HL-60 (cell line): ENCODE measurements at regions not wholly inside any gene's neighbourhood (a gene's known extent, or its start where the extent isn't known, plus 50 kb on each side); places are given as distances from the start of the nearest gene placed in this dataset.

Experiments used
- DNase-seq, 2 experiments: peaks; one replicate each; pipeline ENCODE4 v3.0.0-alpha.2; 2010 to 2020; ENCODE audit warnings: low read depth in 1 of 2, low spot score in 1 of 2
- H3K27ac ChIP-seq: fragments of 250-450 bp; sonication (Bioruptor Pico); replicated peaks from 2 replicates; pipeline ENCODE4 v1.5.1; 2020; ENCODE audit warnings: mild to moderate bottlenecking, moderate library complexity
- H3K27me3 ChIP-seq: fragments of 250-450 bp; sonication (Bioruptor Pico); 2 replicates; pipeline ENCODE4 v1.5.1; 2021; ENCODE audit warnings: mild to moderate bottlenecking, moderate library complexity; ENCODE audit not compliant: insufficient read depth, poor library complexity, severe bottlenecking
- H3K4me3 ChIP-seq: replicated peaks from 2 replicates; pipeline ENCODE4 v1.5.1; 2011; ENCODE audit warnings: mild to moderate bottlenecking, control low read depth, low read length; ENCODE audit not compliant: insufficient read depth
- GABPA ChIP-seq: IDR thresholded peaks from 2 replicates; pipeline ENCODE4 v1.6.1; 2012; ENCODE audit warnings: low read depth
- POLR2AphosphoS5 ChIP-seq: IDR thresholded peaks from 2 replicates; pipeline ENCODE4 v1.6.1; 2012; ENCODE audit warnings: low read depth
- SPI1 ChIP-seq: IDR thresholded peaks from 2 replicates; pipeline ENCODE4 v1.6.1; 2012; ENCODE audit warnings: low read depth, mild to moderate bottlenecking, borderline replicate concordance
- TF ChIP-seq, protein P1 (sequence below): IDR thresholded peaks from 2 replicates; pipeline ENCODE4 v1.6.1; 2012; ENCODE audit warnings: low read depth; ENCODE audit not compliant: insufficient replicate concordance
- TF ChIP-seq, protein P2 (sequence below): IDR thresholded peaks from one replicate; pipeline ENCODE4 v1.5.1; 2011; ENCODE audit warnings: low read length, control low read depth, inconsistent platforms; ENCODE audit not compliant: insufficient read depth

DNA sequence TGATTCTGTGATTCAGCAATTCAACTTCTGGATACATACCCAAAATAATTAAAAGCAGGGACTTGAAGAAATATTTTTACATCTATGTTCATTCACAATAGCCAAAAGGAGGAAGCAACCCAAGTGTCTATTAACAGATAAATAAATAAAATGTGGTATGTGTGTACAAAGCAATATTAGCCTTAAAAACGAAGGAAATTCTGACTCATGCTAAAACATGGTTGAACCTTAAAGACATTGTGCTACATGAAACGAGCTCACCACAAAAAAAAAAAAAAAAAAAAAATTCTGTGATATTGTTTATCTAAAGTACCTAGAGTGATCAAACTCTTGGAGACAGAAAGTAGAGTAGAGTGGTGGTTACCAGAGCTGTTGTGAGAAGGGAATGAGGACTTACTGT lies 54.8 kb upstream of the TFAP2D start:
- no peak for TF ChIP-seq POLR2AphosphoS5
- TF ChIP-seq, protein P1, sequence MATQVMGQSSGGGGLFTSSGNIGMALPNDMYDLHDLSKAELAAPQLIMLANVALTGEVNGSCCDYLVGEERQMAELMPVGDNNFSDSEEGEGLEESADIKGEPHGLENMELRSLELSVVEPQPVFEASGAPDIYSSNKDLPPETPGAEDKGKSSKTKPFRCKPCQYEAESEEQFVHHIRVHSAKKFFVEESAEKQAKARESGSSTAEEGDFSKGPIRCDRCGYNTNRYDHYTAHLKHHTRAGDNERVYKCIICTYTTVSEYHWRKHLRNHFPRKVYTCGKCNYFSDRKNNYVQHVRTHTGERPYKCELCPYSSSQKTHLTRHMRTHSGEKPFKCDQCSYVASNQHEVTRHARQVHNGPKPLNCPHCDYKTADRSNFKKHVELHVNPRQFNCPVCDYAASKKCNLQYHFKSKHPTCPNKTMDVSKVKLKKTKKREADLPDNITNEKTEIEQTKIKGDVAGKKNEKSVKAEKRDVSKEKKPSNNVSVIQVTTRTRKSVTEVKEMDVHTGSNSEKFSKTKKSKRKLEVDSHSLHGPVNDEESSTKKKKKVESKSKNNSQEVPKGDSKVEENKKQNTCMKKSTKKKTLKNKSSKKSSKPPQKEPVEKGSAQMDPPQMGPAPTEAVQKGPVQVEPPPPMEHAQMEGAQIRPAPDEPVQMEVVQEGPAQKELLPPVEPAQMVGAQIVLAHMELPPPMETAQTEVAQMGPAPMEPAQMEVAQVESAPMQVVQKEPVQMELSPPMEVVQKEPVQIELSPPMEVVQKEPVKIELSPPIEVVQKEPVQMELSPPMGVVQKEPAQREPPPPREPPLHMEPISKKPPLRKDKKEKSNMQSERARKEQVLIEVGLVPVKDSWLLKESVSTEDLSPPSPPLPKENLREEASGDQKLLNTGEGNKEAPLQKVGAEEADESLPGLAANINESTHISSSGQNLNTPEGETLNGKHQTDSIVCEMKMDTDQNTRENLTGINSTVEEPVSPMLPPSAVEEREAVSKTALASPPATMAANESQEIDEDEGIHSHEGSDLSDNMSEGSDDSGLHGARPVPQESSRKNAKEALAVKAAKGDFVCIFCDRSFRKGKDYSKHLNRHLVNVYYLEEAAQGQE = no peak
- TF ChIP-seq SPI1 = no peak
- TF ChIP-seq GABPA = no peak
- TF ChIP-seq, protein P2, sequence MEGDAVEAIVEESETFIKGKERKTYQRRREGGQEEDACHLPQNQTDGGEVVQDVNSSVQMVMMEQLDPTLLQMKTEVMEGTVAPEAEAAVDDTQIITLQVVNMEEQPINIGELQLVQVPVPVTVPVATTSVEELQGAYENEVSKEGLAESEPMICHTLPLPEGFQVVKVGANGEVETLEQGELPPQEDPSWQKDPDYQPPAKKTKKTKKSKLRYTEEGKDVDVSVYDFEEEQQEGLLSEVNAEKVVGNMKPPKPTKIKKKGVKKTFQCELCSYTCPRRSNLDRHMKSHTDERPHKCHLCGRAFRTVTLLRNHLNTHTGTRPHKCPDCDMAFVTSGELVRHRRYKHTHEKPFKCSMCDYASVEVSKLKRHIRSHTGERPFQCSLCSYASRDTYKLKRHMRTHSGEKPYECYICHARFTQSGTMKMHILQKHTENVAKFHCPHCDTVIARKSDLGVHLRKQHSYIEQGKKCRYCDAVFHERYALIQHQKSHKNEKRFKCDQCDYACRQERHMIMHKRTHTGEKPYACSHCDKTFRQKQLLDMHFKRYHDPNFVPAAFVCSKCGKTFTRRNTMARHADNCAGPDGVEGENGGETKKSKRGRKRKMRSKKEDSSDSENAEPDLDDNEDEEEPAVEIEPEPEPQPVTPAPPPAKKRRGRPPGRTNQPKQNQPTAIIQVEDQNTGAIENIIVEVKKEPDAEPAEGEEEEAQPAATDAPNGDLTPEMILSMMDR = no peak
- Histone ChIP-seq H3K27ac (no peak overlapping the region), H3K27me3 (no peaks in the 10 kb centered on the region), H3K4me3 (no peak overlapping the region)
- DNase-seq = no peak

DNA sequence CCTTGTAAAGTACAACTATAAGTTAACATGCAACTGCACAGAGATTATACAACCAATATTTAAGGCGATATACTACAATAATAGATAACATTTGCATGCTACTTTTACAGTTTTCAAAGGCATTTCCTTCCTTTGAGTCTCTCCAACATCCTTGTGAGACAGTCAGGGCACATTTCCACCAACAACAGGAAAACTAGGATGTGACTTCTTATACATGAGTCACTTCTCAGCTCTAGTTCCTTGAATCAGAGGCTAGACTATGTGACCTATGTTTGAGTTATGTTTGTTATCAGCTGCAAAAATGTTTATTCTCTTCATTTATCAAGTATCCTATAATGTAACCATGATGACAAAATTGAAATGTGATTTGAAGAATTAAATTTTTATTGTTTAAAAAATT lies 51.7 kb upstream of the TFAP2D start:
- Histone ChIP-seq H3K27ac (no peak overlapping the region), H3K4me3 (no peak overlapping the region), H3K27me3 (no peaks in the 10 kb centered on the region)
- DNase-seq = no peak
- no peak for TF ChIP-seq POLR2AphosphoS5
- TF ChIP-seq, protein P1 = no peak
- TF ChIP-seq, protein P2 = no peak
- no peak for TF ChIP-seq GABPA
- TF ChIP-seq SPI1 = no peak
